RWPE2 (cell line): ENCODE measurements at regions not wholly inside any gene's neighbourhood (a gene's known extent, or its start where the extent isn't known, plus 50 kb on each side); places are given as distances from the start of the nearest gene placed in this dataset.

Source experiments
- ATAC-seq: fragments of 200-7000 bp; cut with Tn5 transposase; 3 replicates; pipeline ENCODE4 v1.9.1; 2021; ENCODE audit warnings: low read depth
- DNase-seq: peaks from one replicate; pipeline ENCODE4 v3.0.0-alpha.2; 2020; ENCODE audit warnings: low spot score
- H3K27ac ChIP-seq: fragments of 450-650 bp; 2 replicates; pipeline ENCODE4 v1.5.1; 2017; ENCODE audit warnings: mild to moderate bottlenecking; ENCODE audit not compliant: poor library complexity, severe bottlenecking
- H3K27me3 ChIP-seq: fragments of 250-450 bp; sonication (Bioruptor Pico); 2 replicates; pipeline ENCODE4 v1.5.1; 2021; ENCODE audit warnings: mild to moderate bottlenecking, moderate library complexity; ENCODE audit not compliant: insufficient read depth, poor library complexity, severe bottlenecking
- H3K36me3 ChIP-seq: fragments of 250-450 bp; sonication (Bioruptor Pico); 2 replicates; pipeline ENCODE4 v1.5.1; 2020; ENCODE audit warnings: low read depth, mild to moderate bottlenecking, moderate library complexity
- H3K4me1 ChIP-seq: fragments of 250-450 bp; sonication (Bioruptor Pico); 2 replicates; pipeline ENCODE4 v1.5.1; 2021; ENCODE audit warnings: mild to moderate bottlenecking, moderate library complexity; ENCODE audit not compliant: insufficient read depth, poor library complexity, severe bottlenecking
- H3K4me3 ChIP-seq: fragments of 250-450 bp; sonication (Bioruptor Pico); 2 replicates; pipeline ENCODE4 v1.5.1; 2021; ENCODE audit warnings: mild to moderate bottlenecking, moderate library complexity; ENCODE audit not compliant: severe bottlenecking
- H3K9me3 ChIP-seq: fragments of 250-450 bp; sonication (Bioruptor Pico); 2 replicates; pipeline ENCODE4 v1.5.1; 2021; ENCODE audit warnings: mild to moderate bottlenecking, moderate library complexity; ENCODE audit not compliant: severe bottlenecking
- TF ChIP-seq, protein P1 (sequence below): fragments of 450-650 bp; IDR thresholded peaks from one replicate; pipeline ENCODE4 v1.5.1; 2017; ENCODE audit warnings: mild to moderate bottlenecking, moderate library complexity; ENCODE audit not compliant: poor library complexity, severe bottlenecking

DNA sequence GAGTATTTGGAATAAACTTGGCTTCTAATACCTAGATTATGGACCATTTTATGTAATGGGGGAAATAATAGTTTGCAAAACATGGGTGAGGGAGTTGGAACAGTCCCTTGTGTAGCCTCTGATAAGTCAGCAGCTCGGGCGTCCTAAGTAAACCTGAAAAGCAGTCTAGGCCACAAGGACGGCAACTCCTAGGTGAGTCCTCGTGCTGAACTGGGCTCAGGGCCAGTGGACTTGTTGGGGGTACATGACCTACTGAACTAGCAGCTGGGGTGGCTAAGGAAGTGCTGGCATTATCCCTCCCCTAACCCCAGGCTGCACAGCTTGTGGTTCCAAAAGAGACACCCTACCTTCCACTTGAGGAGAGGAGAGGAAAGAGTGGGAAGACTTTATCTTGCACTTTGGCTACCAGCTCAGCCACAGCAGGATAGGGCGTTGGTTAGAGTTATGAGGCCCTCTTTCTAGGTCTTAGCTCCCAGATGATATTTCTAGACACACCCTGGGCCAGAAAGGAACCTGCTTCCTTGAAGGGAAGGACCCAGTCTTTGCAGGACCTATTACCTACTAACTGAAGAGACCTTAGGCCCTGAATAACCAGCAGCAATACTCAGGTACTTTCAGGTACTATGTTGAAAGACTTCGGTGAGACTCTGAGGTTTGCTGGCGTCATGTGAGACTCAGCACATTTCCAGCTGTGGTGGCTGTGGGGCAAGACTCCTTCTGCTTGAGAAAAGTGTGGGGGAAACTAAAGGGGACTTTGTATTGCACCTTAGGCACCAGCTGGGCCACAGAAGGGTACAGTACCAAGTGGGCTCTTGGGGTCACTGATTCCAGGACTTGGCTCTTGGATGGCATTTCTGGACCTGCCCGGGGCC lies 71.0 kb downstream of the AQP4 start:
- Histone ChIP-seq H3K36me3 (no peaks in the 10 kb centered on the region), H3K27ac (no peak overlapping the region), H3K9me3 (peaks cover 4% of the 10 kb centered on the region), H3K27me3 (no peaks in the 10 kb centered on the region), H3K4me1 (peaks cover 3% of the 10 kb centered on the region), H3K4me3 (no peak overlapping the region)
- no peak for ATAC-seq
- TF ChIP-seq, protein P1, sequence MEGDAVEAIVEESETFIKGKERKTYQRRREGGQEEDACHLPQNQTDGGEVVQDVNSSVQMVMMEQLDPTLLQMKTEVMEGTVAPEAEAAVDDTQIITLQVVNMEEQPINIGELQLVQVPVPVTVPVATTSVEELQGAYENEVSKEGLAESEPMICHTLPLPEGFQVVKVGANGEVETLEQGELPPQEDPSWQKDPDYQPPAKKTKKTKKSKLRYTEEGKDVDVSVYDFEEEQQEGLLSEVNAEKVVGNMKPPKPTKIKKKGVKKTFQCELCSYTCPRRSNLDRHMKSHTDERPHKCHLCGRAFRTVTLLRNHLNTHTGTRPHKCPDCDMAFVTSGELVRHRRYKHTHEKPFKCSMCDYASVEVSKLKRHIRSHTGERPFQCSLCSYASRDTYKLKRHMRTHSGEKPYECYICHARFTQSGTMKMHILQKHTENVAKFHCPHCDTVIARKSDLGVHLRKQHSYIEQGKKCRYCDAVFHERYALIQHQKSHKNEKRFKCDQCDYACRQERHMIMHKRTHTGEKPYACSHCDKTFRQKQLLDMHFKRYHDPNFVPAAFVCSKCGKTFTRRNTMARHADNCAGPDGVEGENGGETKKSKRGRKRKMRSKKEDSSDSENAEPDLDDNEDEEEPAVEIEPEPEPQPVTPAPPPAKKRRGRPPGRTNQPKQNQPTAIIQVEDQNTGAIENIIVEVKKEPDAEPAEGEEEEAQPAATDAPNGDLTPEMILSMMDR = no peak
- DNase-seq = no peak

- no peak for DNase-seq
- H3K27me3 ChIP-seq = no peaks in the 10 kb centered on the region
- no peak overlapping the region for H3K27ac ChIP-seq
- H3K9me3 ChIP-seq = no peaks in the 10 kb centered on the region
- H3K4me3 ChIP-seq = no peak overlapping the region
- TF ChIP-seq, protein P1 = no peak
- H3K36me3 ChIP-seq = no peaks in the 10 kb centered on the region
- no peak for ATAC-seq
- H3K4me1 ChIP-seq = peaks cover 3% of the 10 kb centered on the region
These were observed 72.8 kb downstream of the AQP4 start for GRCh38 chr18:26792661-26793060.

GRCh38 chr18:26791676-26792075 lies 73.8 kb downstream of the AQP4 start:
- Histone ChIP-seq H3K27ac (no peak overlapping the region), H3K27me3 (no peaks in the 10 kb centered on the region), H3K9me3 (no peaks in the 10 kb centered on the region), H3K36me3 (no peaks in the 10 kb centered on the region), H3K4me1 (peaks cover 3% of the 10 kb centered on the region), H3K4me3 (no peak overlapping the region)
- ATAC-seq (peak; percentile 86), DNase-seq (no peak)
- TF ChIP-seq, protein P1 = no peak

DNA sequence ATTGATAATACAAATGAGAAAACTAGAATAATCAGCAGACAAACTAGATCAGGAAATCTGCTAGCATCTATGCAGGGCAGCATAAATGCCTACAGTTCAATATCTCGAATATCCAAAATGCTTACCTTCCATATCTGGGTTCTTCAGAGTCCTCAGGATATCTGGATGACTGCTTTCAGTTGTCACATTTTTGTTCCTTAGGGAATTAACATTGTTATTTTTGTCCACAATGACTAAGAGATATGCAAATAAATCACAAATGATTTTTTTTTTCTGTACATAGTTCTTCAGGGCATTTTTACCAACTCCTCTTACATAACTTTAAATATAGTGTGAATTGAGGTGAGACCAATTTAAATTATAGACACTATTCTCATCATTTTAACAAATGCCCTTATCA lies 80.9 kb downstream of the AQP4 start:
- H3K27me3 ChIP-seq = peaks cover under 1% of the 10 kb centered on the region
- H3K4me1 ChIP-seq = no peaks in the 10 kb centered on the region
- TF ChIP-seq, protein P1 = no peak
- no peak overlapping the region for H3K27ac ChIP-seq
- H3K9me3 ChIP-seq = no peaks in the 10 kb centered on the region
- H3K36me3 ChIP-seq = no peaks in the 10 kb centered on the region
- H3K4me3 ChIP-seq = no peak overlapping the region
- ATAC-seq = no peak
- no peak for DNase-seq

GRCh38 chr18:26783170-26783569 lies 82.3 kb downstream of the AQP4 start:
- no peaks in the 10 kb centered on the region for H3K9me3 ChIP-seq
- no peak overlapping the region for H3K27ac ChIP-seq
- TF ChIP-seq, protein P1 = no peak
- no peaks in the 10 kb centered on the region for H3K36me3 ChIP-seq
- no peak overlapping the region for H3K4me3 ChIP-seq
- peaks cover 4% of the 10 kb centered on the region for H3K27me3 ChIP-seq
- H3K4me1 ChIP-seq = no peaks in the 10 kb centered on the region
- no peak for ATAC-seq
- DNase-seq = no peak
